ENCODE measurements at regions not wholly inside any gene's neighbourhood (a gene's known extent, or its start where the extent isn't known, plus 50 kb on each side); places are given as distances from the start of the nearest gene placed in this dataset.

GRCh38 chr6:30272032-30272431 is 54.7 kb upstream of the TRIM39 start:
- DNase-seq (ENCODE audit: low read depth in 1 of 2, low spot score in 2 of 2): no peak
- peaks cover 3% of the 10 kb centered on the region; the same call in 1 of the 2 replicates for H3K27me3 ChIP-seq (replicated peaks)
- H3K4me3 ChIP-seq: no peak overlapping the region
- H3K36me3 ChIP-seq: no peaks in the 10 kb centered on the region
- no peaks in the 10 kb centered on the region for H3K4me1 ChIP-seq (replicated peaks)
- H3K9me3 ChIP-seq (replicated peaks): no peaks in the 10 kb centered on the region
- no peak overlapping the region for H3K27ac ChIP-seq

- DNase-seq (ENCODE audit: low read depth in 1 of 2, low spot score in 2 of 2): no peak
- H3K36me3 ChIP-seq: no peaks in the 10 kb centered on the region
- H3K4me1 ChIP-seq (replicated peaks): peaks cover 26% of the 10 kb centered on the region
- H3K27ac ChIP-seq: no peak overlapping the region
- H3K27me3 ChIP-seq (replicated peaks): peaks cover 3% of the 10 kb centered on the region; the same call in 1 of the 2 replicates
- no peaks in the 10 kb centered on the region for H3K9me3 ChIP-seq (replicated peaks)
- H3K4me3 ChIP-seq: no peak overlapping the region
Measured at GRCh38 chr6:30267423-30267822, 54.2 kb upstream of the TRIM26 start.

- Histone ChIP-seq H3K36me3 (no peaks in the 10 kb centered on the region), H3K9me3 (replicated peaks) (no peaks in the 10 kb centered on the region), H3K4me1 (replicated peaks) (peaks cover 26% of the 10 kb centered on the region), H3K4me3 (no peak overlapping the region), H3K27me3 (replicated peaks) (no peaks in the 10 kb centered on the region; the same call in 1 of the 2 replicates), H3K27ac (no peak overlapping the region)
- no peak for DNase-seq (ENCODE audit: low read depth in 1 of 2, low spot score in 2 of 2)
Measured at GRCh38 chr6:30265594-30265993, 52.4 kb upstream of the TRIM26 start.

GRCh38 chr6:30265181-30265580 is 52.0 kb upstream of the TRIM26 start:
- H3K4me3 ChIP-seq: no peak overlapping the region
- H3K36me3 ChIP-seq: no peaks in the 10 kb centered on the region
- no peaks in the 10 kb centered on the region for H3K9me3 ChIP-seq (replicated peaks)
- no peaks in the 10 kb centered on the region; the same call in 1 of the 2 replicates for H3K27me3 ChIP-seq (replicated peaks)
- H3K27ac ChIP-seq: peak overlapping the region; percentile 43; the same call in 1 of the 2 replicates
- DNase-seq (ENCODE audit: low read depth in 1 of 2, low spot score in 2 of 2): no peak
- H3K4me1 ChIP-seq (replicated peaks): peaks cover 28% of the 10 kb centered on the region

GRCh38 chr6:30264743-30265142 is 51.5 kb upstream of the TRIM26 start:
- peaks cover 32% of the 10 kb centered on the region for H3K4me1 ChIP-seq (replicated peaks)
- H3K4me3 ChIP-seq: no peak overlapping the region
- peak overlapping the region; percentile 43; the same call in 1 of the 2 replicates for H3K27ac ChIP-seq
- DNase-seq (ENCODE audit: low read depth in 1 of 2, low spot score in 2 of 2): no peak
- H3K36me3 ChIP-seq: no peaks in the 10 kb centered on the region
- no peaks in the 10 kb centered on the region for H3K27me3 ChIP-seq (replicated peaks)
- H3K9me3 ChIP-seq (replicated peaks): no peaks in the 10 kb centered on the region

GRCh38 chr6:30263734-30264133 is 50.5 kb upstream of the TRIM26 start:
- peak; percentile 60 to 70 for DNase-seq (ENCODE audit: low read depth in 1 of 2, low spot score in 2 of 2)
- no peaks in the 10 kb centered on the region for H3K27me3 ChIP-seq (replicated peaks)
- H3K9me3 ChIP-seq (replicated peaks): no peaks in the 10 kb centered on the region
- H3K36me3 ChIP-seq: no peaks in the 10 kb centered on the region
- peak overlapping the region; percentile 43 for H3K27ac ChIP-seq
- peaks cover 35% of the 10 kb centered on the region for H3K4me1 ChIP-seq (replicated peaks)
- H3K4me3 ChIP-seq: no peak overlapping the region

Data from SJSA1 (cell line).